SK-N-SH treated with all-trans-retinoic acid at 6 μM for 48 hours (cell line): ENCODE measurements at regions not wholly inside any gene's neighbourhood (a gene's known extent, or its start where the extent isn't known, plus 50 kb on each side); places are given as distances from the start of the nearest gene placed in this dataset.

Experiments used
- ATAC-seq: fragments of 200-7000 bp; cut with Tn5 transposase; 3 replicates; pipeline ENCODE4 v1.9.1; 2020; ENCODE audit warnings: mild to moderate bottlenecking, moderate library complexity
- ARNTL ChIP-seq: fragments of 450-650 bp; formaldehyde crosslinking; IDR thresholded peaks from 2 replicates; pipeline ENCODE4 v1.5.0; 2020; ENCODE audit warnings: low read depth, mild to moderate bottlenecking, moderate library complexity, borderline replicate concordance
- BACH2 ChIP-seq: fragments of 250-450 bp; sonication (Bioruptor Pico); IDR thresholded peaks from 2 replicates; pipeline ENCODE4 v1.9.0; 2021; ENCODE audit warnings: mild to moderate bottlenecking, borderline replicate concordance
- CSDC2 ChIP-seq: fragments of 250-450 bp; sonication (Bioruptor Pico); IDR thresholded peaks from 2 replicates; pipeline ENCODE4 v1.5.0; 2020; ENCODE audit warnings: mild to moderate bottlenecking, moderate library complexity
- ESRRG ChIP-seq: fragments of 250-450 bp; sonication (Bioruptor Pico); IDR thresholded peaks from 2 replicates; pipeline ENCODE4 v1.6.1; 2021; ENCODE audit warnings: mild to moderate bottlenecking
- GLIS3 ChIP-seq: fragments of 250-450 bp; sonication (Bioruptor Pico); IDR thresholded peaks from 2 replicates; pipeline ENCODE4 v1.5.0; 2020; ENCODE audit warnings: mild to moderate bottlenecking, moderate library complexity
- OSR1 ChIP-seq: fragments of 250-450 bp; sonication (Bioruptor Pico); IDR thresholded peaks from 2 replicates; pipeline ENCODE4 v1.8.0; 2022; ENCODE audit warnings: moderate library complexity, mild to moderate bottlenecking, inconsistent platforms
- PPARA ChIP-seq: fragments of 250-450 bp; sonication (Bioruptor Pico); IDR thresholded peaks from 2 replicates; pipeline ENCODE4 v1.5.0; 2020; ENCODE audit warnings: mild to moderate bottlenecking, borderline replicate concordance
- RARB ChIP-seq: fragments of 250-450 bp; sonication (Bioruptor Pico); IDR thresholded peaks from 2 replicates; pipeline ENCODE4 v1.8.0; 2021; ENCODE audit warnings: mild to moderate bottlenecking, moderate library complexity
- SNAI2 ChIP-seq: fragments of 250-450 bp; sonication (Bioruptor Pico); IDR thresholded peaks from 2 replicates; pipeline ENCODE4 v1.5.0; 2020; ENCODE audit warnings: mild to moderate bottlenecking, moderate library complexity
- TCF4 ChIP-seq: fragments of 250-450 bp; sonication (Bioruptor Pico); IDR thresholded peaks from 2 replicates; pipeline ENCODE4 v1.8.0; 2021; ENCODE audit warnings: mild to moderate bottlenecking, moderate library complexity, borderline replicate concordance
- TOX ChIP-seq: fragments of 250-450 bp; sonication (Bioruptor Pico); IDR thresholded peaks from 2 replicates; pipeline ENCODE4 v1.8.0; 2021; ENCODE audit warnings: mild to moderate bottlenecking, moderate library complexity, borderline replicate concordance
- ZC3H10 ChIP-seq: fragments of 250-450 bp; sonication (Bioruptor Pico); IDR thresholded peaks from 2 replicates; pipeline ENCODE4 v1.5.1; 2021; ENCODE audit warnings: mild to moderate bottlenecking, moderate library complexity
- ZFP3 ChIP-seq: fragments of 250-450 bp; sonication (Bioruptor Pico); IDR thresholded peaks from 2 replicates; pipeline ENCODE4 v1.5.0; 2020; ENCODE audit warnings: mild to moderate bottlenecking, moderate library complexity
- ZNF565 ChIP-seq: fragments of 450-650 bp; formaldehyde crosslinking; conservative IDR thresholded peaks from 2 replicates; pipeline ENCODE4 v1.5.0; 2020; ENCODE audit warnings: low read depth, mild to moderate bottlenecking, moderate library complexity
- ZNF8 ChIP-seq: fragments of 450-650 bp; formaldehyde crosslinking; IDR thresholded peaks from 2 replicates; pipeline ENCODE4 v1.5.0; 2020; ENCODE audit warnings: mild to moderate bottlenecking, moderate library complexity
- TF ChIP-seq, protein P1 (sequence below): fragments of 250-450 bp; sonication (Bioruptor Pico); IDR thresholded peaks from 2 replicates; pipeline ENCODE4 v1.8.0; 2020; ENCODE audit warnings: mild to moderate bottlenecking, moderate library complexity, borderline replicate concordance
- TF ChIP-seq, protein P2 (sequence below): fragments of 250-450 bp; sonication (Bioruptor Pico); IDR thresholded peaks from 2 replicates; pipeline ENCODE4 v1.5.1; 2021; ENCODE audit warnings: mild to moderate bottlenecking, moderate library complexity
- TF ChIP-seq, protein P3 (sequence below): fragments of 250-450 bp; sonication (Bioruptor Pico); IDR thresholded peaks from 2 replicates; pipeline ENCODE4 v1.8.0; 2021; ENCODE audit warnings: low read depth, mild to moderate bottlenecking, moderate library complexity, borderline replicate concordance
- TF ChIP-seq, protein P4 (sequence below): fragments of 250-450 bp; sonication (Bioruptor Pico); IDR thresholded peaks from 2 replicates; pipeline ENCODE4 v1.5.0; 2020; ENCODE audit warnings: mild to moderate bottlenecking, moderate library complexity

DNA sequence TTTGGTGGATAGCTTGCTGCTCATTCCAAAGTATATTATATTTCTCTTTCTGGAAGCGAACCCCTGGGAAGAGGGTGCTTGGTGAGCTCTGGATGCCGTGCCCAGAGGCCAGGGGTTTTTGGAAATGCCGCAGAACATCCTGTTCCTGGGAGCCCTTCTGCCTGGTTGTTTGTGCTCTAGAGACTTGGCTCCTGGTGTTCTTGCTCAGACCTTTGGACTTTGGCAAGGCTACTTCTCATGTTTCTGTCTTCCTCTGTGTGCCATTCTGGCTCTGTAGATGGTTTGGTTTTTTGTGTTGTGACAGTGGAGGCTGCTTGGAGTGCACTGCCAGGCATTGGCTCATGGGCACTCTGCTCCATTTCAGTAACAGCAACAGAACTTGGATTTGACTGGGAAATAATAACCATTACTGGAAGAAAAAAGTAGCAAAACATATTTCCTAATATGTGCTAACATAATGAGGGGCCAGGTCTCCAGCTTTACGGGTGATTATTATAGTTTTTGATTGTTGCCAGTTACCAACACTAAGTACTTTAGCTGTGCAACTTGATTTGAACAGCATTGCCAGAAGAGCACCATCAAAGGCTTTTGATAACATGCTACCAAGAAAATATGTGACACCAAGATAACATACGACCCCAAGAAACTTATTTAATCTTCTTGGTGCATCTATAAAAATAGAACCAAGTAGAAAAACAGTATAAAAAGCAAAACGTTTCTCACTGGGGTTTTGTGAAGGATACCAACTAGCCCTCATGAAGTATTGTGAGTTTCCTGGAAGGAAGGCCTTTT is 94.2 kb downstream of the PCSK1 start:
- TF ChIP-seq GLIS3 (CRISPR knock-in tag): no peak
- TF ChIP-seq ZC3H10 (CRISPR knock-in tag): no peak
- ATAC-seq: no peak

DNA sequence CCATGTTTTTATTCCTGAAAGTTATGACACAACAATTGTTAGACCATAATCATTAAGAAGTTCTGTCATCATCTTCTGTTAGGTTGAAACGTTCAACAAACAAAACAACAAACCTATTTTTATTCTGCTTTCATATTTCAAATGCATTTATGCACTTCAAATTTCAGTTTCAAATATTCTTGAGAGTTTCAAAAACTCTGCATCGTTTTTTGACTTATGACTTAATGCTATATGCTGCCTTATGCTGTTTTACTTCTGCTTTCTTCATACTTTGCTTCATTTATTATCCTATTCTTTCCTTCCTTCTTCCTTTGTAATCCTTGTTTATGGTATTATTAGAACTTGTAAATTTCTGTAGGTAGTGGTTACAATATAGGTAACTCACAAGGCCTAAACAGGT is 95.0 kb downstream of the PCSK1 start:
- ATAC-seq: no peak
- TF ChIP-seq, protein P1, sequence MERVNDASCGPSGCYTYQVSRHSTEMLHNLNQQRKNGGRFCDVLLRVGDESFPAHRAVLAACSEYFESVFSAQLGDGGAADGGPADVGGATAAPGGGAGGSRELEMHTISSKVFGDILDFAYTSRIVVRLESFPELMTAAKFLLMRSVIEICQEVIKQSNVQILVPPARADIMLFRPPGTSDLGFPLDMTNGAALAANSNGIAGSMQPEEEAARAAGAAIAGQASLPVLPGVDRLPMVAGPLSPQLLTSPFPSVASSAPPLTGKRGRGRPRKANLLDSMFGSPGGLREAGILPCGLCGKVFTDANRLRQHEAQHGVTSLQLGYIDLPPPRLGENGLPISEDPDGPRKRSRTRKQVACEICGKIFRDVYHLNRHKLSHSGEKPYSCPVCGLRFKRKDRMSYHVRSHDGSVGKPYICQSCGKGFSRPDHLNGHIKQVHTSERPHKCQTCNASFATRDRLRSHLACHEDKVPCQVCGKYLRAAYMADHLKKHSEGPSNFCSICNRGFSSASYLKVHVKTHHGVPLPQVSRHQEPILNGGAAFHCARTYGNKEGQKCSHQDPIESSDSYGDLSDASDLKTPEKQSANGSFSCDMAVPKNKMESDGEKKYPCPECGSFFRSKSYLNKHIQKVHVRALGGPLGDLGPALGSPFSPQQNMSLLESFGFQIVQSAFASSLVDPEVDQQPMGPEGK (CRISPR knock-in tag): no peak
- TF ChIP-seq CSDC2 (CRISPR knock-in tag) (no peak), OSR1 (CRISPR knock-in tag) (no peak), GLIS3 (CRISPR knock-in tag) (no peak), PPARA (CRISPR knock-in tag) (no peak), TCF4 (CRISPR knock-in tag) (no peak), ZNF565 (CRISPR knock-in tag) (no peak), RARB (CRISPR knock-in tag) (no peak)

DNA sequence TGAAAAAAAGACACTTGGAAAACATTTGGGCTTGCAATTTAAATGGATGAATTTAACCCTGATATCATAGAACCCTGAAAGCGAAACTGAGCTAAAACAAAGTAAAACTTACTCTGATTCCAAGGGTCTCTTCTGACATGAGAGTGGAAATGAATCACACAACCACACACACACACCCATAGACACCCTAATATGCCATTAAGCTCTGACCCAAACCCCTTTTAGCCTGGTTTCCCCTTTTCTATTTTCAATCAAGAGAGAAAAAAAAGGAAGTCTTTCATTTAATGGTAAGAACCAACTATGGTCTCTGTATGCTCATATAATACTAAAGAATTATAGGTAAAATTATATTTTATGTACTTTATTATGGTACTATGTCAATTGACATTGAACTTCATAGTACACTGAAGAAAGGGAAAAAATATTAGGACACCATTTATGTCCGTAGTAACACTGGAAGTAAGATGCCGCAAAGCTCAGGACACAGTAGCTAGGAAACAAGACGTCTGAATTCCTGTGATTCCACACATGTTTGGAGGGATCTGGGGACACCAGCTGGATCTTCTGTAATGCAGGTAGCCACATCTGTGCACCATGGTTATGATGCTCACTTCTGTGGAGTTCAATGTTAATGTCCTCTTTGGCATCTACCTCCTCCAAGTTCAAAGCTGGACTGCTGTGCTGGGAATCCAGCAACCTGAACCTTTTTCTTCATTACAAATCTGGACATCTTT is 95.8 kb downstream of the PCSK1 start:
- TF ChIP-seq, protein P2, sequence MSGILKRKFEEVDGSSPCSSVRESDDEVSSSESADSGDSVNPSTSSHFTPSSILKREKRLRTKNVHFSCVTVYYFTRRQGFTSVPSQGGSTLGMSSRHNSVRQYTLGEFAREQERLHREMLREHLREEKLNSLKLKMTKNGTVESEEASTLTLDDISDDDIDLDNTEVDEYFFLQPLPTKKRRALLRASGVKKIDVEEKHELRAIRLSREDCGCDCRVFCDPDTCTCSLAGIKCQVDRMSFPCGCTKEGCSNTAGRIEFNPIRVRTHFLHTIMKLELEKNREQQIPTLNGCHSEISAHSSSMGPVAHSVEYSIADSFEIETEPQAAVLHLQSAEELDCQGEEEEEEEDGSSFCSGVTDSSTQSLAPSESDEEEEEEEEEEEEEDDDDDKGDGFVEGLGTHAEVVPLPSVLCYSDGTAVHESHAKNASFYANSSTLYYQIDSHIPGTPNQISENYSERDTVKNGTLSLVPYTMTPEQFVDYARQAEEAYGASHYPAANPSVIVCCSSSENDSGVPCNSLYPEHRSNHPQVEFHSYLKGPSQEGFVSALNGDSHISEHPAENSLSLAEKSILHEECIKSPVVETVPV (CRISPR knock-in tag): no peak
- TF ChIP-seq, protein P3, sequence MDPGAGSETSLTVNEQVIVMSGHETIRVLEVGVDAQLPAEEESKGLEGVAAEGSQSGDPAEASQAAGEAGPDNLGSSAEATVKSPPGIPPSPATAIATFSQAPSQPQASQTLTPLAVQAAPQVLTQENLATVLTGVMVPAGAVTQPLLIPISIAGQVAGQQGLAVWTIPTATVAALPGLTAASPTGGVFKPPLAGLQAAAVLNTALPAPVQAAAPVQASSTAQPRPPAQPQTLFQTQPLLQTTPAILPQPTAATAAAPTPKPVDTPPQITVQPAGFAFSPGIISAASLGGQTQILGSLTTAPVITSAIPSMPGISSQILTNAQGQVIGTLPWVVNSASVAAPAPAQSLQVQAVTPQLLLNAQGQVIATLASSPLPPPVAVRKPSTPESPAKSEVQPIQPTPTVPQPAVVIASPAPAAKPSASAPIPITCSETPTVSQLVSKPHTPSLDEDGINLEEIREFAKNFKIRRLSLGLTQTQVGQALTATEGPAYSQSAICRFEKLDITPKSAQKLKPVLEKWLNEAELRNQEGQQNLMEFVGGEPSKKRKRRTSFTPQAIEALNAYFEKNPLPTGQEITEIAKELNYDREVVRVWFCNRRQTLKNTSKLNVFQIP (CRISPR knock-in tag): no peak
- TF ChIP-seq, protein P1 (CRISPR knock-in tag): no peak
- no peak for TF ChIP-seq TOX (CRISPR knock-in tag)
- no peak for TF ChIP-seq ZNF8 (CRISPR knock-in tag)
- TF ChIP-seq BACH2: no peak
- TF ChIP-seq ESRRG: no peak
- TF ChIP-seq ZC3H10 (CRISPR knock-in tag): no peak
- no peak for TF ChIP-seq SNAI2 (CRISPR knock-in tag)
- TF ChIP-seq PPARA (CRISPR knock-in tag): no peak
- TF ChIP-seq ARNTL: no peak
- no peak for TF ChIP-seq TCF4 (CRISPR knock-in tag)
- no peak for TF ChIP-seq ZFP3 (CRISPR knock-in tag)
- TF ChIP-seq CSDC2 (CRISPR knock-in tag): no peak
- TF ChIP-seq, protein P4, sequence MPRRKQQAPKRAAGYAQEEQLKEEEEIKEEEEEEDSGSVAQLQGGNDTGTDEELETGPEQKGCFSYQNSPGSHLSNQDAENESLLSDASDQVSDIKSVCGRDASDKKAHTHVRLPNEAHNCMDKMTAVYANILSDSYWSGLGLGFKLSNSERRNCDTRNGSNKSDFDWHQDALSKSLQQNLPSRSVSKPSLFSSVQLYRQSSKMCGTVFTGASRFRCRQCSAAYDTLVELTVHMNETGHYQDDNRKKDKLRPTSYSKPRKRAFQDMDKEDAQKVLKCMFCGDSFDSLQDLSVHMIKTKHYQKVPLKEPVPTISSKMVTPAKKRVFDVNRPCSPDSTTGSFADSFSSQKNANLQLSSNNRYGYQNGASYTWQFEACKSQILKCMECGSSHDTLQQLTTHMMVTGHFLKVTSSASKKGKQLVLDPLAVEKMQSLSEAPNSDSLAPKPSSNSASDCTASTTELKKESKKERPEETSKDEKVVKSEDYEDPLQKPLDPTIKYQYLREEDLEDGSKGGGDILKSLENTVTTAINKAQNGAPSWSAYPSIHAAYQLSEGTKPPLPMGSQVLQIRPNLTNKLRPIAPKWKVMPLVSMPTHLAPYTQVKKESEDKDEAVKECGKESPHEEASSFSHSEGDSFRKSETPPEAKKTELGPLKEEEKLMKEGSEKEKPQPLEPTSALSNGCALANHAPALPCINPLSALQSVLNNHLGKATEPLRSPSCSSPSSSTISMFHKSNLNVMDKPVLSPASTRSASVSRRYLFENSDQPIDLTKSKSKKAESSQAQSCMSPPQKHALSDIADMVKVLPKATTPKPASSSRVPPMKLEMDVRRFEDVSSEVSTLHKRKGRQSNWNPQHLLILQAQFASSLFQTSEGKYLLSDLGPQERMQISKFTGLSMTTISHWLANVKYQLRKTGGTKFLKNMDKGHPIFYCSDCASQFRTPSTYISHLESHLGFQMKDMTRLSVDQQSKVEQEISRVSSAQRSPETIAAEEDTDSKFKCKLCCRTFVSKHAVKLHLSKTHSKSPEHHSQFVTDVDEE: no peak
- TF ChIP-seq GLIS3 (CRISPR knock-in tag): no peak
- TF ChIP-seq ZNF565 (CRISPR knock-in tag): no peak
- ATAC-seq: no peak
